BJ (cell line): ENCODE measurements at regions not wholly inside any gene's neighbourhood (a gene's known extent, or its start where the extent isn't known, plus 50 kb on each side); places are given as distances from the start of the nearest gene placed in this dataset.
"Not testable (repeated sequence)": the region's sequence is repeated elsewhere in the genome, so short reads cannot be mapped to it uniquely, and the experiment has no call there.

Experiments
- CTCF ChIA-PET: fragments of 350-600 bp; formaldehyde crosslinking; extraction: SDS; loops from one replicate; lab custom pipeline; 2021; ENCODE audit warnings: antibody characterized with exemption, inconsistent platforms; lab: Yijun Ruan, JAX
- POLR2A ChIA-PET: fragments of 300-600 bp; sonication (Branson Sonifier 250); formaldehyde crosslinking; extraction: SDS; loops from one replicate; lab custom pipeline; 2021; ENCODE audit warnings: antibody characterized with exemption; lab: Charles Lee
- DNase-seq: peaks from one replicate; pipeline ENCODE4 v3.0.0-alpha.2; 2011; ENCODE audit warnings: low read depth
- H3K27me3 ChIP-seq: 2 replicates; pipeline ENCODE4 v1.6.0; 2011; ENCODE audit warnings: low read length; ENCODE audit not compliant: control insufficient read depth, insufficient read depth
- H3K36me3 ChIP-seq: 2 replicates; pipeline ENCODE4 v1.5.1; 2011; ENCODE audit warnings: low read length; ENCODE audit not compliant: control insufficient read depth, insufficient read depth
- H3K4me3 ChIP-seq: 2 replicates; pipeline ENCODE4 v1.5.1; 2011; ENCODE audit warnings: low read depth, mild to moderate bottlenecking, control low read depth, low read length
- CTCF ChIP-seq: IDR thresholded peaks from 2 replicates; pipeline ENCODE4 v1.5.1; 2011; ENCODE audit warnings: low read depth, mild to moderate bottlenecking, control low read depth, inconsistent platforms, low read length, moderate library complexity; ENCODE audit not compliant: insufficient read depth

GRCh38 chr12:38528527-38528926 is 212.0 kb downstream of the ALG10B start:
- Histone ChIP-seq H3K36me3 (no peaks in the 10 kb centered on the region), H3K27me3 (no peaks in the 10 kb centered on the region), H3K4me3 (no peak overlapping the region)
- TF ChIP-seq CTCF: no peak
- no peak for DNase-seq
- POLR2A ChIA-PET: no interaction called here
- CTCF ChIA-PET: no interaction called here

- H3K27me3 ChIP-seq, H3K36me3 ChIP-seq, CTCF ChIA-PET, POLR2A ChIA-PET, DNase-seq, H3K4me3 ChIP-seq: not testable (repeated sequence)
These were observed 212.7 kb downstream of the ALG10B start for GRCh38 chr12:38529281-38529680.

GRCh38 chr12:38538319-38538718 is 221.7 kb downstream of the ALG10B start:
- CTCF ChIA-PET: no interaction called here
- DNase-seq: no peak
- no peaks in the 10 kb centered on the region for H3K36me3 ChIP-seq
- TF ChIP-seq CTCF: no peak
- no peaks in the 10 kb centered on the region for H3K27me3 ChIP-seq
- H3K4me3 ChIP-seq: no peak overlapping the region
- POLR2A ChIA-PET: no interaction called here

- no peak for DNase-seq
- CTCF ChIA-PET: no interaction called here
- no peak for TF ChIP-seq CTCF
- H3K27me3 ChIP-seq: no peaks in the 10 kb centered on the region
- POLR2A ChIA-PET: no interaction called here
- H3K36me3 ChIP-seq: no peaks in the 10 kb centered on the region
- H3K4me3 ChIP-seq: no peak overlapping the region
These were observed 223.6 kb downstream of the ALG10B start for GRCh38 chr12:38540156-38540555.

GRCh38 chr12:38541849-38542248 is 225.3 kb downstream of the ALG10B start:
- TF ChIP-seq CTCF: no peak
- no peak for DNase-seq
- Histone ChIP-seq H3K36me3 (no peaks in the 10 kb centered on the region), H3K4me3 (no peak overlapping the region), H3K27me3 (no peaks in the 10 kb centered on the region)
- ChIA-PET POLR2A (no interaction called here), CTCF (no interaction called here)

GRCh38 chr12:38543151-38543550 is 226.6 kb downstream of the ALG10B start:
- H3K27me3 ChIP-seq: no peaks in the 10 kb centered on the region
- POLR2A ChIA-PET: no interaction called here
- CTCF ChIA-PET: no interaction called here
- DNase-seq: no peak
- no peak for TF ChIP-seq CTCF
- H3K4me3 ChIP-seq: no peak overlapping the region
- H3K36me3 ChIP-seq: no peaks in the 10 kb centered on the region
